ENCODE measurements at regions not wholly inside any gene's neighbourhood (a gene's known extent, or its start where the extent isn't known, plus 50 kb on each side); places are given as distances from the start of the nearest gene placed in this dataset.

DNA sequence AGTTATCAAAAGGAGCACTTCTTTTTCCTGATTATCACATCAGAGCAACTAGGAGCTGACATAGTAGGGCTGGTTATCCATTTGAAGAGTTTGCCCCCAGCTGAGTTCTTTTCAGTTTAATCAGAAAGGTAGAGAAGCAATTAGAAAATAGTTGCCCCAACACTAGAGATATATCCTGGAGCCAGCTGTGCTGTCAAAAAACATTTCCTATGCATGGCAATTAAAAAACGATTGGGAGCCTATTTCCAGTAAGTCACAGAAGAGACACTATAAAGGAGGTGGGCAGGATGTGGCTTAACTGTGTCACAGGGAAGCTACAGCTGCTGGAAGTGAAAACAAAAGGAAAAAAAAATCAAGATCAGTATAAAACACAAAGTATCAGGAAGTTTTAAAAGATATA lies 155.7 kb upstream of the SLITRK1 start:
- Histone ChIP-seq H3K9me3 (ENCODE audit: control insufficient read depth, low read length) (no peaks in the 10 kb centered on the region), H3K36me3 (ENCODE audit: control insufficient read depth, insufficient read depth, low read length) (no peaks in the 10 kb centered on the region), H3K4me3 (ENCODE audit: insufficient read depth, low read depth, low read length, poor library complexity, severe bottlenecking) (no peak overlapping the region), H3K27me3 (replicated peaks; ENCODE audit: control insufficient read depth, insufficient read depth, low read length, poor library complexity, severe bottlenecking) (no peaks in the 10 kb centered on the region), H3K27ac (ENCODE audit: insufficient read depth, low read length, poor library complexity, severe bottlenecking) (no peak overlapping the region), H3K4me1 (ENCODE audit: control insufficient read depth, insufficient read depth, low read length, poor library complexity, severe bottlenecking) (no peaks in the 10 kb centered on the region)
- no peak for DNase-seq

DNA sequence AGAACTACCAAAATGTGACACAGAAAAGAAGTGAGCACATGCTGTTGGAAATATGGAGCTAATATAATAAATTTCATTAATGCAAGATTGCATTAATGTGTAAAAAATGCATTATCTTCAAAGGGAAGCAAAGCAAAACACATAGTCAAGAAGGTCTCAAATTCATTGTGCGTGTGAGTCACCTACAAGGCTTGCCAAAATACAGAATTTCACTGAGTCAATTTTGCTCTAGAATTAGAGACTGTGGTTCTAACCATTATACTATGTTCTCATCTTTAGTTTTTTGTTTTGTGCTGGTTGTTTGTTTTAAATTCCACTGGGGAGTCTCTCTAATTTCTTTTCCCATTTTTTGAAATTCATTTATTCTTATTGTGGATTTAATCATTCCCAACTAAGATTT lies 149.8 kb upstream of the SLITRK1 start:
- no peaks in the 10 kb centered on the region for H3K9me3 ChIP-seq (ENCODE audit: control insufficient read depth, low read length)
- no peak for DNase-seq
- H3K27me3 ChIP-seq (replicated peaks; ENCODE audit: control insufficient read depth, insufficient read depth, low read length, poor library complexity, severe bottlenecking), result no peaks in the 10 kb centered on the region
- H3K4me1 ChIP-seq (ENCODE audit: control insufficient read depth, insufficient read depth, low read length, poor library complexity, severe bottlenecking), result no peaks in the 10 kb centered on the region
- no peak overlapping the region for H3K4me3 ChIP-seq (ENCODE audit: insufficient read depth, low read depth, low read length, poor library complexity, severe bottlenecking)
- no peak overlapping the region for H3K27ac ChIP-seq (ENCODE audit: insufficient read depth, low read length, poor library complexity, severe bottlenecking)
- H3K36me3 ChIP-seq (ENCODE audit: control insufficient read depth, insufficient read depth, low read length), result no peaks in the 10 kb centered on the region

DNA sequence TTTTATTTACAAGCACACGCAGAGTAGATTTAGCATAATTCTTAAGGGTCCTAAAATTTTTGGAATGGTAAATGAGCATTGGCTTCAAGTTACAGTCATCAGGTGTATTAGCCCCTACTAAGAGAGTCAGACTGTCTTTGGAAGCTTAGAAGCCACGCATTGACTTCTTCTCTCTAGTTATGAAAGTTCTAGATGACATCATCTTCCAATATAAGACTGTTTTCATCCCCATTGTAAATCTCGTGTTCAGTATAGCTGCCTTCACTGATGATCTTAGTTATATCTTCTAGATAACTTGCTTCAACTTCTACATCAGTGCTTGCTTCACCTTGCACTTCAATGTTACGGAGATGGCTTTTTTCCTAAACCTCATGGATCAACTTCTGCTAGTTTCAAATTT lies 148.8 kb upstream of the SLITRK1 start:
- no peak for DNase-seq
- H3K36me3 ChIP-seq (ENCODE audit: control insufficient read depth, insufficient read depth, low read length), result no peaks in the 10 kb centered on the region
- no peak overlapping the region for H3K27ac ChIP-seq (ENCODE audit: insufficient read depth, low read length, poor library complexity, severe bottlenecking)
- H3K27me3 ChIP-seq (replicated peaks; ENCODE audit: control insufficient read depth, insufficient read depth, low read length, poor library complexity, severe bottlenecking), result no peaks in the 10 kb centered on the region
- no peaks in the 10 kb centered on the region for H3K4me1 ChIP-seq (ENCODE audit: control insufficient read depth, insufficient read depth, low read length, poor library complexity, severe bottlenecking)
- no peaks in the 10 kb centered on the region for H3K9me3 ChIP-seq (ENCODE audit: control insufficient read depth, low read length)
- H3K4me3 ChIP-seq (ENCODE audit: insufficient read depth, low read depth, low read length, poor library complexity, severe bottlenecking), result no peak overlapping the region

DNA sequence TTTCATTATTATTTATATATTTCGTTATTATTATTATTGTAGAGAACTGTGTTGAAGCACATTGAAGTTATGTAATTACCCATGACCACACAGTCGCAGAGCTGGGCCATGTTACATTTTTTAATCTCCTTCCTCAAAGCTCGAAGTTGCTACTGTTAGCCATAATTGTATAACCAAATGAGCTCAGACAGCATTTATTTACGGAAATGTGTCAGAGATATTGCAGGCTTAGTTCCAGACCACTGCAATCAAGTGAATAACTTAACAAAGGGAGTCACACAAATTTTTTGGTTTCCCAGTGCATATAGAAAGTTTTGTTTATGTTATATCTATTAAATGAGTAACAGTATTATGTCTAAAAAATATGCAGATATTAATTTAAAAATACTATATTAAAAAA lies 147.1 kb upstream of the SLITRK1 start:
- H3K4me1 ChIP-seq (ENCODE audit: control insufficient read depth, insufficient read depth, low read length, poor library complexity, severe bottlenecking), result no peaks in the 10 kb centered on the region
- no peaks in the 10 kb centered on the region for H3K9me3 ChIP-seq (ENCODE audit: control insufficient read depth, low read length)
- no peaks in the 10 kb centered on the region for H3K36me3 ChIP-seq (ENCODE audit: control insufficient read depth, insufficient read depth, low read length)
- no peak overlapping the region for H3K27ac ChIP-seq (ENCODE audit: insufficient read depth, low read length, poor library complexity, severe bottlenecking)
- H3K27me3 ChIP-seq (replicated peaks; ENCODE audit: control insufficient read depth, insufficient read depth, low read length, poor library complexity, severe bottlenecking), result no peaks in the 10 kb centered on the region
- H3K4me3 ChIP-seq (ENCODE audit: insufficient read depth, low read depth, low read length, poor library complexity, severe bottlenecking), result no peak overlapping the region
- DNase-seq, result no peak

DNA sequence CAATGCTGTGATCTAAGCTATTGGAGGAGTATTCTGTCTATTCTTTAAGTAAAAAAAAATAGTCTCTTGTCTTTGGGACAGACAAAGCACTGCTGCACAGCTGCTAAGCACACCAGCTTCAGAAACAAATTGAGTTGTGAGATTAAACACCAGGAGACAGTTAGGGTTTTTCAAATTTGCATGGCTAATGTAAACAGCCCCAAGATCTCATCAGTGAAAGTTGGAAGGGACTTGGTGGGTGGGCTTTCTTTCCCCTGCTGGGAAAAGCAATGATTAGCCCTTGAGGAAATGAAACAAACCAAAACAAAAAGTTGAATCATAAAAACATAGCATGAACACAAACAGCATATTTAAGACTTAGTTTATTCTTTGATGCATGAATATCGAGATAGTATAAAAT lies 143.6 kb upstream of the SLITRK1 start:
- no peaks in the 10 kb centered on the region for H3K27me3 ChIP-seq (replicated peaks; ENCODE audit: control insufficient read depth, insufficient read depth, low read length, poor library complexity, severe bottlenecking)
- no peaks in the 10 kb centered on the region for H3K4me1 ChIP-seq (ENCODE audit: control insufficient read depth, insufficient read depth, low read length, poor library complexity, severe bottlenecking)
- H3K4me3 ChIP-seq (ENCODE audit: insufficient read depth, low read depth, low read length, poor library complexity, severe bottlenecking), result no peak overlapping the region
- no peaks in the 10 kb centered on the region for H3K36me3 ChIP-seq (ENCODE audit: control insufficient read depth, insufficient read depth, low read length)
- DNase-seq, result no peak
- H3K27ac ChIP-seq (ENCODE audit: insufficient read depth, low read length, poor library complexity, severe bottlenecking), result no peak overlapping the region
- no peaks in the 10 kb centered on the region for H3K9me3 ChIP-seq (ENCODE audit: control insufficient read depth, low read length)

DNA sequence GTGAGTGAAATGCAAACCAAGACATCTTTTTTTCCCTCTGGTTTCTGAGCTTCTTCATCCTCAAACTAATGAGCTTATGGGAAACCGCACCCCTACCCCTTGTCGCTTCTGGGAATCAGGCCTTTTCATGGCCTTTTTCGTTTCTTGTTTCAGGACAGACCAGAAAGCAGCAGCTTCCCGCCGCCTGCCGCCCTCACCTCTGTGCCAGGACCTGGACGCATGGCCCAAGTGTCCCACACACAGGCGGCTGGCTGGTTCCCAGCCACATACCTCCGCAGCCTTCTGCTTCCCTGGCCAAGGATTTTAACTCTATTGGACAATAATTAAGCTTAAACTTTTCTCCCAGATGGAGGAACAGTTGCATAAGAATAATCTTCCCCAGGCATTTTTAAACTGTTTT lies 114.1 kb upstream of the SLITRK1 start:
- no peak overlapping the region for H3K4me3 ChIP-seq (ENCODE audit: insufficient read depth, low read depth, low read length, poor library complexity, severe bottlenecking)
- H3K27ac ChIP-seq (ENCODE audit: insufficient read depth, low read length, poor library complexity, severe bottlenecking), result no peak overlapping the region
- DNase-seq, result no peak

DNA sequence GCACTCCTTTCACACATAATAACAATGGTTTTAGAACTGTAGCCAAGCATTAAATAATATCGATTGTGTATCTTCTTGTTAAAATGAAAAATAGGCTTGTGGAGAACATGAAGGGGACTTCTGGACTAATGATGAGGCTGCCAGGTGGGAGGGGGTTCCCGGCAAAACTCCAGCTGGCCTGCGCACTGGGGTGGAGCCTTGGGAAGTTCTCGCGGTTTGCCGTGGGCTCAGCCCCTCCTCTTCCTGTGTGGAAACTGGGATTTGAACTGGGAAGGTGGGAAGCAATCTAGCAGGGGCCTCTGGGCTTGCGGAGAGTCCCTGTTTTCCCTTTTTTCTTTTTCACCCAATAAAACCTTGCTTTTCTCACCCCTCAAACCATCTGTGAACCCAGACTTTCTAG lies 113.7 kb upstream of the SLITRK1 start:
- Histone ChIP-seq H3K9me3 (ENCODE audit: control insufficient read depth, low read length) (no peaks in the 10 kb centered on the region), H3K4me1 (ENCODE audit: control insufficient read depth, insufficient read depth, low read length, poor library complexity, severe bottlenecking) (no peaks in the 10 kb centered on the region), H3K36me3 (ENCODE audit: control insufficient read depth, insufficient read depth, low read length) (no peaks in the 10 kb centered on the region), H3K27ac (ENCODE audit: insufficient read depth, low read length, poor library complexity, severe bottlenecking) (no peak overlapping the region), H3K4me3 (ENCODE audit: insufficient read depth, low read depth, low read length, poor library complexity, severe bottlenecking) (no peak overlapping the region), H3K27me3 (replicated peaks; ENCODE audit: control insufficient read depth, insufficient read depth, low read length, poor library complexity, severe bottlenecking) (no peaks in the 10 kb centered on the region)
- DNase-seq, result no peak

More for the DNA sequence above, 114.1 kb upstream of the SLITRK1 start:
- Histone ChIP-seq H3K27me3 (replicated peaks; ENCODE audit: control insufficient read depth, insufficient read depth, low read length, poor library complexity, severe bottlenecking) (no peaks in the 10 kb centered on the region), H3K9me3 (ENCODE audit: control insufficient read depth, low read length) (no peaks in the 10 kb centered on the region), H3K36me3 (ENCODE audit: control insufficient read depth, insufficient read depth, low read length) (no peaks in the 10 kb centered on the region), H3K4me1 (ENCODE audit: control insufficient read depth, insufficient read depth, low read length, poor library complexity, severe bottlenecking) (no peaks in the 10 kb centered on the region)

DNA sequence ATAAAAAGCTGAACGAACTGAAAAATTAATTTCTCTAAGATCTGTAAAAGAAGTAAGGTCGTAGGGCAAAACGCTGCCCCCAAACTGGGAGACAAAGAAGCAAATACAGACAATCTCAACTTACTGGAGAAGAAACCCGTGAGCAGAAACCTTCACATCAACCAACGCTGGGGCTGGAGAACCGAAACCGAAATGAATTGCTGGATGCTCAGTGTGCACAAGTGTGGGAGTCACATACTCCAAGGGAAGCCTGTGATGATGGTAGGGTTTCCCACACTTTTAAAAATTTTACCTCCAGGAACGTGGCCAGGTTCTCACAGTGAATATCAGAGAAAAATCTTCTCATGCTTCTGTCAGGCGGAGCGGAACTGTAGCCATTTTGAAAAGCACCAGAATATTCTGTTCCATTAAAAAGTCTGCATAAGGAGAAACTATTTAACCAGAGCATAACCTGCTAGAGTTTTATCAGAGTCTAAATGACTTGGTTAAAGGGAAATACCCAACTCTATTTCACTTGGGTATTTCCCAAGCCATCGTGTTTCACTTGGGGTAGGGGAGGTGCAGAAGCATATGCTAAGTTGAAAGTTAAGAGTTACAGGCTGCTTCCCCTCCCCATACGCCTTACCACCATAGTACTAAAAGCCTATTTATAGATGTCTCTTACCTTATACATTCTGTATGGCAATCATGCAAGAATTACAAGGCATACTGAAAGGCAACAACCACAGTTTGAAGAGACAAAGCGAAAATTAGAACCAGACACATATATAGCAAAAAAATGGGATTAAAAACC lies 110.5 kb upstream of the SLITRK1 start:
- DNase-seq, result no peak
- no peaks in the 10 kb centered on the region for H3K4me1 ChIP-seq (ENCODE audit: control insufficient read depth, insufficient read depth, low read length, poor library complexity, severe bottlenecking)
- H3K9me3 ChIP-seq (ENCODE audit: control insufficient read depth, low read length), result no peaks in the 10 kb centered on the region
- H3K36me3 ChIP-seq (ENCODE audit: control insufficient read depth, insufficient read depth, low read length), result no peaks in the 10 kb centered on the region
- no peak overlapping the region for H3K27ac ChIP-seq (ENCODE audit: insufficient read depth, low read length, poor library complexity, severe bottlenecking)
- no peaks in the 10 kb centered on the region for H3K27me3 ChIP-seq (replicated peaks; ENCODE audit: control insufficient read depth, insufficient read depth, low read length, poor library complexity, severe bottlenecking)
- H3K4me3 ChIP-seq (ENCODE audit: insufficient read depth, low read depth, low read length, poor library complexity, severe bottlenecking), result no peak overlapping the region

DNA sequence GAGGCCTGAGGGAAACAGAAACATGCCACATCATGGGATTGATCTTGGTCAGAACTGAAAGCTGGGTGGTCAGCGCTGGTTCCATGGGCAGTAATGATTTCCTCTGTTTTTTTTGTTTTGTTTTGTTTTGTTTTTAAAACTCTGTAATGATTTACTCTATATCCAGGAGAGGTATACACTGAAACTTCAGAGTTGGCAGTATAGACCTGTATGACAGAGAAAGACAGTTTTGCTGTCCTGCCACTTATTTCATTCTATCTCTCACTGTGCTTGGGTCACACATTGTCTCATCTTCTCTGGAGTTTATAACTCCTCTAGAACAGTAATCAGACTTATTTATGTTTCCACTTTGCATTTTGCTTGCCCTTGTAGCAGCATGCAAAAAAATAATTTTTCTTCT lies 105.1 kb upstream of the SLITRK1 start:
- H3K36me3 ChIP-seq (ENCODE audit: control insufficient read depth, insufficient read depth, low read length), result no peaks in the 10 kb centered on the region
- DNase-seq, result no peak
- H3K4me1 ChIP-seq (ENCODE audit: control insufficient read depth, insufficient read depth, low read length, poor library complexity, severe bottlenecking), result no peaks in the 10 kb centered on the region
- H3K4me3 ChIP-seq (ENCODE audit: insufficient read depth, low read depth, low read length, poor library complexity, severe bottlenecking), result no peak overlapping the region
- no peak overlapping the region for H3K27ac ChIP-seq (ENCODE audit: insufficient read depth, low read length, poor library complexity, severe bottlenecking)
- no peaks in the 10 kb centered on the region for H3K27me3 ChIP-seq (replicated peaks; ENCODE audit: control insufficient read depth, insufficient read depth, low read length, poor library complexity, severe bottlenecking)
- H3K9me3 ChIP-seq (ENCODE audit: control insufficient read depth, low read length), result no peaks in the 10 kb centered on the region

DNA sequence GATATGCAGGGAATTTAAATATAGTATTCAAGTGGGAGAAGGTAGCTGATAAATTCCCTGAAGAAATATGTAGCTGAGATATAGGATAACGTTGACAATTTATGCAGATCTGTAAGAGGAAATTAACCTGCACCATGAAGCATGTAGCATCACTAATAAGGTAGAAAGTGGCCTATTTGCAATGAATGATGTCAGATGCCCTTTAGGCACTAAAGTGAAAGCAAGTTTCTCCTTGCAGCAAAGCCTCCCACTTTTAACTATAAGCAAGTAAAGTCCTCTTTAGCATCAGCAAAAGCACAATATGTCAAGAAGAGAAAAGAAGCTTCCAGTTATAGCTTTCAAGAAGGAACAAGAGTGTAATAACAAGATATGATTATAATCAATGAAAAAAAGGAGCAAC lies 102.5 kb upstream of the SLITRK1 start:
- no peak for DNase-seq
- H3K9me3 ChIP-seq (ENCODE audit: control insufficient read depth, low read length), result no peaks in the 10 kb centered on the region
- H3K36me3 ChIP-seq (ENCODE audit: control insufficient read depth, insufficient read depth, low read length), result no peaks in the 10 kb centered on the region
- H3K27me3 ChIP-seq (replicated peaks; ENCODE audit: control insufficient read depth, insufficient read depth, low read length, poor library complexity, severe bottlenecking), result no peaks in the 10 kb centered on the region
- H3K27ac ChIP-seq (ENCODE audit: insufficient read depth, low read length, poor library complexity, severe bottlenecking), result no peak overlapping the region
- no peaks in the 10 kb centered on the region for H3K4me1 ChIP-seq (ENCODE audit: control insufficient read depth, insufficient read depth, low read length, poor library complexity, severe bottlenecking)
- no peak overlapping the region for H3K4me3 ChIP-seq (ENCODE audit: insufficient read depth, low read depth, low read length, poor library complexity, severe bottlenecking)
